Astrocyte (in vitro differentiated cells and primary cell): ENCODE measurements at regions not wholly inside any gene's neighbourhood (a gene's known extent, or its start where the extent isn't known, plus 50 kb on each side); places are given as distances from the start of the nearest gene placed in this dataset.

Experiments
- DNase-seq: peaks from one replicate; pipeline ENCODE4 v3.0.0-alpha.2; 2010; ENCODE audit warnings: low read depth
- FAIRE-seq: peaks from 2 replicates; lab custom pipeline; 2011; peaks lifted over from hg19 to GRCh38; lab: Jason Lieb, UNC
- H2AFZ ChIP-seq: 2 replicates; pipeline ENCODE4 v1.6.0; 2012; ENCODE audit warnings: low read depth, low read length, inconsistent platforms
- H3K27ac ChIP-seq: 2 replicates; pipeline ENCODE4 v1.5.1; 2011; ENCODE audit warnings: low read depth, low read length, inconsistent platforms
- H3K27me3 ChIP-seq: 2 replicates; pipeline ENCODE4 v1.6.0; 2011; ENCODE audit warnings: low read length, inconsistent platforms; ENCODE audit not compliant: insufficient read depth
- H3K36me3 ChIP-seq: 2 replicates; pipeline ENCODE4 v1.5.1; 2011; ENCODE audit warnings: low read length, inconsistent platforms; ENCODE audit not compliant: insufficient read depth
- H3K4me1 ChIP-seq: 2 replicates; pipeline ENCODE4 v1.5.1; 2011; ENCODE audit warnings: low read length, inconsistent platforms; ENCODE audit not compliant: insufficient read depth
- H3K4me2 ChIP-seq: 2 replicates; pipeline ENCODE4 v1.6.0; 2012; ENCODE audit warnings: low read length, inconsistent platforms
- H3K4me3 ChIP-seq: 2 replicates; pipeline ENCODE4 v1.5.1; 2011; ENCODE audit warnings: low read depth, mild to moderate bottlenecking, low read length, inconsistent platforms; ENCODE audit not compliant: insufficient read depth
- H3K79me2 ChIP-seq: 2 replicates; pipeline ENCODE4 v1.6.0; 2012; ENCODE audit warnings: mild to moderate bottlenecking, low read length, inconsistent platforms; ENCODE audit not compliant: insufficient read depth
- H3K9ac ChIP-seq: 2 replicates; pipeline ENCODE4 v1.6.0; 2012; ENCODE audit warnings: mild to moderate bottlenecking, low read length, inconsistent platforms
- H3K9me3 ChIP-seq: 2 replicates; pipeline ENCODE4 v1.5.1; 2012; ENCODE audit warnings: low read depth, mild to moderate bottlenecking, low read length, inconsistent platforms; ENCODE audit not compliant: insufficient read depth
- H4K20me1 ChIP-seq: 2 replicates; pipeline ENCODE4 v1.6.0; 2012; ENCODE audit warnings: low read length, inconsistent platforms; ENCODE audit not compliant: insufficient read depth
- H3K27ac Mint-ChIP-seq: one replicate; pipeline ENCODE4 v1.8.0; 2021; ENCODE audit warnings: mild to moderate bottlenecking, mixed read lengths; ENCODE audit not compliant: unreplicated experiment
- H3K27me3 Mint-ChIP-seq: one replicate; pipeline ENCODE4 v1.8.0; 2021; ENCODE audit warnings: low read depth, mixed read lengths; ENCODE audit not compliant: unreplicated experiment
- H3K36me3 Mint-ChIP-seq: one replicate; pipeline ENCODE4 v1.8.0; 2021; ENCODE audit warnings: low read depth, mixed read lengths; ENCODE audit not compliant: unreplicated experiment
- H3K4me1 Mint-ChIP-seq: one replicate; pipeline ENCODE4 v1.8.0; 2021; ENCODE audit warnings: low read depth, mixed read lengths; ENCODE audit not compliant: unreplicated experiment
- H3K4me3 Mint-ChIP-seq: one replicate; pipeline ENCODE4 v1.8.0; 2021; ENCODE audit warnings: mild to moderate bottlenecking, moderate library complexity, mixed read lengths; ENCODE audit not compliant: unreplicated experiment
- H3K9me3 Mint-ChIP-seq: one replicate; pipeline ENCODE4 v1.8.0; 2021; ENCODE audit warnings: mild to moderate bottlenecking, mixed read lengths; ENCODE audit not compliant: unreplicated experiment
- CTCF ChIP-seq: IDR thresholded peaks from 2 replicates; pipeline ENCODE4 v1.5.1; 2011; ENCODE audit warnings: low read depth, mild to moderate bottlenecking, inconsistent platforms, low read length, moderate library complexity; ENCODE audit not compliant: insufficient read depth
- EZH2 ChIP-seq: IDR thresholded peaks from 2 replicates; pipeline ENCODE4 v1.6.1; 2012; ENCODE audit warnings: mild to moderate bottlenecking, low read length, inconsistent platforms; ENCODE audit not compliant: insufficient read depth

- Histone ChIP-seq H3K79me2 (no peaks in the 10 kb centered on the region), H3K27me3 (peaks cover 11% of the 10 kb centered on the region), H3K4me3 (no peak overlapping the region), H3K4me1 (no peaks in the 10 kb centered on the region), H4K20me1 (no peaks in the 10 kb centered on the region), H3K9ac (no peak overlapping the region), H2AFZ (no peak overlapping the region), H3K9me3 (no peaks in the 10 kb centered on the region), H3K36me3 (no peaks in the 10 kb centered on the region), H3K4me2 (no peak overlapping the region), H3K27ac (no peak overlapping the region)
- H3K36me3 Mint-ChIP-seq: no peaks in the 10 kb centered on the region
- peaks cover 3% of the 10 kb centered on the region for H3K9me3 Mint-ChIP-seq
- H3K27ac Mint-ChIP-seq: no peak overlapping the region
- H3K4me1 Mint-ChIP-seq: no peaks in the 10 kb centered on the region
- TF ChIP-seq EZH2 (no peak), CTCF (no peak)
- FAIRE-seq (no peak), DNase-seq (no peak)
- peaks cover 9% of the 10 kb centered on the region for H3K27me3 Mint-ChIP-seq
- no peak overlapping the region for H3K4me3 Mint-ChIP-seq
These were observed 113.7 kb upstream of the DTNBP1 start for GRCh38 chr6:15776458-15776980.

DNA sequence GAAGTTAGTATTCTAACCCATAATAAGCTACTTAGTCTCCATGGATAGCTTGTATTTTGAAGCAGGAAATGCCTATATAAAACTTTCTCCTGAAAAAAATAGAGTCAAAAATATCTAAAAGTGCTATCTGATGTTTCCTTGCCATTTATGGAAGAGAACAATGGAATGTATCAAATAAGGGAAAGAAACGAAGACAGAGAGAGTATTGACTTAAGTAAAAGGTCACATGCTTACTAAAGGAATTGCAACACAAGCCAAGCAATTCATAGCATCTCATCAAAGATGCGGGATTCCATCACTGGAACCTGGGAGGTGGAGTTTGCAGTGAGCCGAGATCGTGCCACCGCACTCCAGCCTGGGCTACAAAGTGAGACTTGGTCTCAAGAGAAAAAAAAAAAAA lies 112.9 kb upstream of the DTNBP1 start:
- no peaks in the 10 kb centered on the region for H4K20me1 ChIP-seq
- FAIRE-seq (no peak), DNase-seq (no peak)
- H3K4me2 ChIP-seq: no peak overlapping the region
- no peaks in the 10 kb centered on the region for H3K36me3 ChIP-seq
- H3K27ac ChIP-seq: no peak overlapping the region
- Mint-ChIP-seq H3K9me3 (peaks cover 3% of the 10 kb centered on the region), H3K36me3 (no peaks in the 10 kb centered on the region), H3K27me3 (peaks cover 9% of the 10 kb centered on the region), H3K27ac (no peak overlapping the region), H3K4me1 (peaks cover 2% of the 10 kb centered on the region), H3K4me3 (no peak overlapping the region)
- peaks cover 7% of the 10 kb centered on the region for H3K27me3 ChIP-seq
- H3K79me2 ChIP-seq: no peaks in the 10 kb centered on the region
- no peak overlapping the region for H3K4me3 ChIP-seq
- H3K4me1 ChIP-seq: no peaks in the 10 kb centered on the region
- TF ChIP-seq CTCF: no peak
- TF ChIP-seq EZH2: no peak
- no peaks in the 10 kb centered on the region for H3K9me3 ChIP-seq
- no peak overlapping the region for H2AFZ ChIP-seq
- no peak overlapping the region for H3K9ac ChIP-seq

GRCh38 chr6:15775076-15775634 lies 112.3 kb upstream of the DTNBP1 start:
- Mint-ChIP-seq H3K9me3 (peaks cover 3% of the 10 kb centered on the region), H3K4me1 (peaks cover 8% of the 10 kb centered on the region), H3K4me3 (no peak overlapping the region), H3K27ac (no peak overlapping the region), H3K27me3 (peaks cover 7% of the 10 kb centered on the region), H3K36me3 (no peaks in the 10 kb centered on the region)
- no peaks in the 10 kb centered on the region for H3K79me2 ChIP-seq
- H3K4me1 ChIP-seq: no peaks in the 10 kb centered on the region
- TF ChIP-seq EZH2 (no peak), CTCF (no peak)
- H3K27me3 ChIP-seq: peaks cover 4% of the 10 kb centered on the region
- no peak overlapping the region for H2AFZ ChIP-seq
- H3K4me3 ChIP-seq: no peak overlapping the region
- H3K9ac ChIP-seq: no peak overlapping the region
- H3K36me3 ChIP-seq: no peaks in the 10 kb centered on the region
- DNase-seq (no peak), FAIRE-seq (no peak)
- no peaks in the 10 kb centered on the region for H3K9me3 ChIP-seq
- no peak overlapping the region for H3K4me2 ChIP-seq
- H3K27ac ChIP-seq: no peak overlapping the region
- no peaks in the 10 kb centered on the region for H4K20me1 ChIP-seq
